ENCODE measurements at regions not wholly inside any gene's neighbourhood (a gene's known extent, or its start where the extent isn't known, plus 50 kb on each side); places are given as distances from the start of the nearest gene placed in this dataset.

DNA sequence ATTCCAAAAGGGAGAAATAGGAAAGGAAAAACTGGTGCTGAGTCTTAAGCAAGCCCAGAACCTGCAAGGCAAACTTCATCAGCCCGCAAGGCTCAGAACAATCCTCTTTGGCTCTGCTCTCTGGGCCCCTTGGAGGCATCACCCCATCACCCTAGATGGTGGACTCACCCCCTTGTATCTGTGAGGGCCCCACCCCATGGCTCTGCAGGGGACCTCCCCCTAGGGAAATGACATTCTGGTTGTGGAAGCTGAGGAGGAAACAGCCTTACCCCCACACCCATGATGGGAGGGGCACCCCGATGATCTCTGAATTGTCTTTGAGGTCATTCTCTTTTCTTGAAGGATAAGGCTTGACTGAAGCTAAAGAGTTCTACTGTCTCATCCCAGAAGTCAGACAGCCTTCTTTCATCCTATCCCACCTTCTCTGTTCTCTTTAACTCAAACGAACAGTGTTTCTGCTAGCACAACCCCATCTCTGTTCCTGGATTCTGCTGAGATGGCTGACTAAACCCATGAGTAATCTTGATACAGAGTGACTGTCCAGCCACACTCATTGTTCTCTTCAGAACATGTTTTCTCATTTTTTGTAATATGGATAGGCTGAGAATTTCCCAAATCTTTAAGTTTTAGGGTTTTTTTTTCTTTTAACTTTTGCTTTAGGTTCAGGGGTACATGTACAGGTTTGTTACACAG is 492.1 kb upstream of the MYT1L start:
- DNase-seq (ENCODE audit: low read depth, low spot score), result no peak
- no peaks in the 10 kb centered on the region for H3K4me1 ChIP-seq (ENCODE audit: control insufficient read depth, insufficient read depth, low read length)
- no peaks in the 10 kb centered on the region for H3K9me3 ChIP-seq (ENCODE audit: control insufficient read depth, insufficient read depth, low read length)
- no peak overlapping the region for H3K4me3 ChIP-seq (ENCODE audit: low read length)
- WGBS (ENCODE audit: insufficient coverage, insufficient read length), result no CpG with 5 or more reads among the region's 3 CpGs
- H3K27ac ChIP-seq (ENCODE audit: low read length), result no peak overlapping the region
- no peaks in the 10 kb centered on the region for H3K27me3 ChIP-seq (ENCODE audit: control insufficient read depth, insufficient read depth, low read length)
- no peaks in the 10 kb centered on the region for H3K36me3 ChIP-seq (ENCODE audit: control insufficient read depth, insufficient read depth, low read length)

DNA sequence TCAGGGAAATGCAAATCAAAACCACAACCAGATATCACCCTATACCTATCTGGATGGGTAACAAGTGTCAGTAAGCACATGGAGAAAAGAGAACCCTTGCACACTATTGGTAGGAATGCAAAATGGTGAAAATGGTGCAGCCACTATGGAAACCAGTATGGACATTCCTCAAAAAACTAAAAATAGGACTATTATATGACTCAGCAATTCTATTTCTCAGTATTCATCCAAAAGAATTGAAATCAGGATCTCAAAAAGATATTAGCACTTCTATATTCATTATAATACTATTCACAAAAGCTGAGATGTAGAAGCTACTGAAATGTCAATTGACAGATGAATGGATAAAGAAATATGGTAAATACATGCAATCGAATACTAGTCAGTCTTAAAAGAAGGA is 491.1 kb upstream of the MYT1L start:
- no peak overlapping the region for H3K27ac ChIP-seq (ENCODE audit: low read length)
- H3K4me1 ChIP-seq (ENCODE audit: control insufficient read depth, insufficient read depth, low read length), result no peaks in the 10 kb centered on the region
- no peaks in the 10 kb centered on the region for H3K27me3 ChIP-seq (ENCODE audit: control insufficient read depth, insufficient read depth, low read length)
- no peak for DNase-seq (ENCODE audit: low read depth, low spot score)
- H3K36me3 ChIP-seq (ENCODE audit: control insufficient read depth, insufficient read depth, low read length), result no peaks in the 10 kb centered on the region
- WGBS (ENCODE audit: insufficient coverage, insufficient read length), result no CpG with 5 or more reads among the region's 1 CpG
- no peak overlapping the region for H3K4me3 ChIP-seq (ENCODE audit: low read length)
- no peaks in the 10 kb centered on the region for H3K9me3 ChIP-seq (ENCODE audit: control insufficient read depth, insufficient read depth, low read length)

GRCh38 chr2:2812648-2813047 is 481.6 kb upstream of the MYT1L start:
- no CpG with 5 or more reads among the region's 2 CpGs for WGBS (ENCODE audit: insufficient coverage, insufficient read length)
- H3K27ac ChIP-seq (ENCODE audit: low read length), result no peak overlapping the region
- no peak overlapping the region for H3K4me3 ChIP-seq (ENCODE audit: low read length)
- no peaks in the 10 kb centered on the region for H3K36me3 ChIP-seq (ENCODE audit: control insufficient read depth, insufficient read depth, low read length)
- H3K4me1 ChIP-seq (ENCODE audit: control insufficient read depth, insufficient read depth, low read length), result no peaks in the 10 kb centered on the region
- DNase-seq (ENCODE audit: low read depth, low spot score), result no peak
- H3K9me3 ChIP-seq (ENCODE audit: control insufficient read depth, insufficient read depth, low read length), result no peaks in the 10 kb centered on the region
- no peaks in the 10 kb centered on the region for H3K27me3 ChIP-seq (ENCODE audit: control insufficient read depth, insufficient read depth, low read length)

DNA sequence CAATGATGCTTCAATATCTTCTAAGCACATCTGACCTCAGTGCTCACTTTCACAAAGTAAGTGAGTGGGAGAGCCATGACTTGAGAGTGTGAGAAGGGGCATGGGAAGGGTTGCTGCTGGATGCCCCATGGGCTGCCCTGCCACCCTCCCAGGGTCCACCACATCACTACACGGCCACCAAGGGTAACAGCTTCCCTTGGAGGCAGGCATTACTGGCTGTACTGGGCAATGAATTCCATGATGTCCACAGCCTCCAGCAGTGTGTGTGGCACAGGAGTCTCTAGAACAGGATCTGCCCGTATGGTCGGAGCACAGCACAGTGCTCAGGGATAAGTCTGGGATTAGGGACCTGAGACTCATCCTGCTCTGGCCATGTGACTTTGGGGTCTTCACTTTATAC is 481.0 kb upstream of the MYT1L start:
- Histone ChIP-seq H3K9me3 (ENCODE audit: control insufficient read depth, insufficient read depth, low read length) (no peaks in the 10 kb centered on the region), H3K4me1 (ENCODE audit: control insufficient read depth, insufficient read depth, low read length) (no peaks in the 10 kb centered on the region), H3K4me3 (ENCODE audit: low read length) (no peak overlapping the region), H3K27ac (ENCODE audit: low read length) (no peak overlapping the region), H3K27me3 (ENCODE audit: control insufficient read depth, insufficient read depth, low read length) (no peaks in the 10 kb centered on the region), H3K36me3 (ENCODE audit: control insufficient read depth, insufficient read depth, low read length) (no peaks in the 10 kb centered on the region)
- WGBS (ENCODE audit: insufficient coverage, insufficient read length), result no CpG with 5 or more reads among the region's 3 CpGs
- no peak for DNase-seq (ENCODE audit: low read depth, low spot score)

GRCh38 chr2:2810504-2810903 is 479.4 kb upstream of the MYT1L start:
- Histone ChIP-seq H3K27ac (ENCODE audit: low read length) (no peak overlapping the region), H3K4me3 (ENCODE audit: low read length) (no peak overlapping the region), H3K27me3 (ENCODE audit: control insufficient read depth, insufficient read depth, low read length) (no peaks in the 10 kb centered on the region), H3K36me3 (ENCODE audit: control insufficient read depth, insufficient read depth, low read length) (no peaks in the 10 kb centered on the region), H3K4me1 (ENCODE audit: control insufficient read depth, insufficient read depth, low read length) (no peaks in the 10 kb centered on the region), H3K9me3 (ENCODE audit: control insufficient read depth, insufficient read depth, low read length) (no peaks in the 10 kb centered on the region)
- no CpG with 5 or more reads among the region's 6 CpGs for whole genome bisulfite sequencing (ENCODE audit: insufficient coverage, insufficient read length)
- no peak for DNase-seq (ENCODE audit: low read depth, low spot score)

- WGBS (ENCODE audit: insufficient coverage, insufficient read length), result no CpG with 5 or more reads among the region's 7 CpGs
- DNase-seq (ENCODE audit: low read depth, low spot score), result no peak
- Histone ChIP-seq H3K36me3 (ENCODE audit: control insufficient read depth, insufficient read depth, low read length) (no peaks in the 10 kb centered on the region; the same call in 1 of the 2 replicates), H3K4me1 (ENCODE audit: control insufficient read depth, insufficient read depth, low read length) (no peaks in the 10 kb centered on the region), H3K4me3 (ENCODE audit: low read length) (no peak overlapping the region), H3K27ac (ENCODE audit: low read length) (no peak overlapping the region), H3K27me3 (ENCODE audit: control insufficient read depth, insufficient read depth, low read length) (no peaks in the 10 kb centered on the region), H3K9me3 (ENCODE audit: control insufficient read depth, insufficient read depth, low read length) (no peaks in the 10 kb centered on the region)
Measured at GRCh38 chr2:2809771-2810170, 478.7 kb upstream of the MYT1L start.

GRCh38 chr2:2808551-2809058 is 477.5 kb upstream of the MYT1L start:
- WGBS (ENCODE audit: insufficient coverage, insufficient read length), result no CpG with 5 or more reads among the region's 7 CpGs
- no peak for DNase-seq (ENCODE audit: low read depth, low spot score)

GRCh38 chr2:2806711-2807110 is 475.6 kb upstream of the MYT1L start:
- Histone ChIP-seq H3K9me3 (ENCODE audit: control insufficient read depth, insufficient read depth, low read length) (no peaks in the 10 kb centered on the region; the same call in 1 of the 2 replicates), H3K27me3 (ENCODE audit: control insufficient read depth, insufficient read depth, low read length) (no peaks in the 10 kb centered on the region), H3K4me1 (ENCODE audit: control insufficient read depth, insufficient read depth, low read length) (no peaks in the 10 kb centered on the region), H3K27ac (ENCODE audit: low read length) (no peak overlapping the region), H3K36me3 (ENCODE audit: control insufficient read depth, insufficient read depth, low read length) (no peaks in the 10 kb centered on the region; the same call in 1 of the 2 replicates), H3K4me3 (ENCODE audit: low read length) (no peak overlapping the region)
- no CpG with 5 or more reads among the region's 7 CpGs for WGBS (ENCODE audit: insufficient coverage, insufficient read length)
- DNase-seq (ENCODE audit: low read depth, low spot score), result no peak

More at GRCh38 chr2:2808551-2809058, 477.5 kb upstream of the MYT1L start:
- Histone ChIP-seq H3K4me1 (ENCODE audit: control insufficient read depth, insufficient read depth, low read length) (no peaks in the 10 kb centered on the region), H3K27ac (ENCODE audit: low read length) (no peak overlapping the region), H3K36me3 (ENCODE audit: control insufficient read depth, insufficient read depth, low read length) (no peaks in the 10 kb centered on the region; the same call in 1 of the 2 replicates), H3K9me3 (ENCODE audit: control insufficient read depth, insufficient read depth, low read length) (no peaks in the 10 kb centered on the region), H3K27me3 (ENCODE audit: control insufficient read depth, insufficient read depth, low read length) (no peaks in the 10 kb centered on the region), H3K4me3 (ENCODE audit: low read length) (no peak overlapping the region)

GRCh38 chr2:2805263-2805662 is 474.2 kb upstream of the MYT1L start:
- no CpG with 5 or more reads among the region's 5 CpGs for WGBS (ENCODE audit: insufficient coverage, insufficient read length)
- no peaks in the 10 kb centered on the region; the same call in 1 of the 2 replicates for H3K36me3 ChIP-seq (ENCODE audit: control insufficient read depth, insufficient read depth, low read length)
- DNase-seq (ENCODE audit: low read depth, low spot score), result no peak
- no peak overlapping the region for H3K27ac ChIP-seq (ENCODE audit: low read length)
- H3K4me3 ChIP-seq (ENCODE audit: low read length), result no peak overlapping the region
- H3K27me3 ChIP-seq (ENCODE audit: control insufficient read depth, insufficient read depth, low read length), result no peaks in the 10 kb centered on the region
- H3K9me3 ChIP-seq (ENCODE audit: control insufficient read depth, insufficient read depth, low read length), result no peaks in the 10 kb centered on the region; the same call in 1 of the 2 replicates
- H3K4me1 ChIP-seq (ENCODE audit: control insufficient read depth, insufficient read depth, low read length), result no peaks in the 10 kb centered on the region

GRCh38 chr2:2804528-2804927 is 473.5 kb upstream of the MYT1L start:
- WGBS (ENCODE audit: insufficient coverage, insufficient read length), result no CpG with 5 or more reads among the region's 15 CpGs
- no peaks in the 10 kb centered on the region; the same call in 1 of the 2 replicates for H3K9me3 ChIP-seq (ENCODE audit: control insufficient read depth, insufficient read depth, low read length)
- no peaks in the 10 kb centered on the region; the same call in 1 of the 2 replicates for H3K36me3 ChIP-seq (ENCODE audit: control insufficient read depth, insufficient read depth, low read length)
- H3K4me1 ChIP-seq (ENCODE audit: control insufficient read depth, insufficient read depth, low read length), result no peaks in the 10 kb centered on the region
- H3K4me3 ChIP-seq (ENCODE audit: low read length), result no peak overlapping the region
- H3K27ac ChIP-seq (ENCODE audit: low read length), result no peak overlapping the region
- no peaks in the 10 kb centered on the region for H3K27me3 ChIP-seq (ENCODE audit: control insufficient read depth, insufficient read depth, low read length)
- no peak for DNase-seq (ENCODE audit: low read depth, low spot score)

DNA sequence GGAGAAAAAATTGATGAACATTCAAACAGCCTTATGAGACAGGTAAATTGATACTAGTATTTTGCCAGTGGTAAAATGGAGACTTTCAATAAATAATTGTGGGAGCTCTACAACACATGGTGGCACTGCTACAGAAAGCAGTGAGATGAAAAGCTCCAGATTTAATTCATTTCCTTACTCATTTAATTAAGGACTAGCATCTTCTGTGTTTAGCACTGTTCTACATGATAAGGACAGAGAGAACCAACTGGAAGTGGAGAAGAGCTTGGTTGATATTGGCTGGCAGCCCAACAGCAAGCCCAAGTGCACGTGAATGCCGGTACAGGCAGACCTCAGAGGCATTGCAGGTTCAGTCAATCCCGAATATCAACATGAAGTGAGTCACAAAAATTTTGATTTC is 470.4 kb upstream of the MYT1L start:
- Histone ChIP-seq H3K9me3 (ENCODE audit: control insufficient read depth, insufficient read depth, low read length) (no peaks in the 10 kb centered on the region; the same call in 1 of the 2 replicates), H3K27ac (ENCODE audit: low read length) (no peak overlapping the region), H3K27me3 (ENCODE audit: control insufficient read depth, insufficient read depth, low read length) (no peaks in the 10 kb centered on the region), H3K4me3 (ENCODE audit: low read length) (no peak overlapping the region), H3K4me1 (ENCODE audit: control insufficient read depth, insufficient read depth, low read length) (no peaks in the 10 kb centered on the region; the same call in 1 of the 2 replicates), H3K36me3 (ENCODE audit: control insufficient read depth, insufficient read depth, low read length) (no peaks in the 10 kb centered on the region; the same call in 1 of the 2 replicates)
- WGBS (ENCODE audit: insufficient coverage, insufficient read length), result no CpG with 5 or more reads among the region's 3 CpGs
- DNase-seq (ENCODE audit: low read depth, low spot score), result no peak

Measured in iPS DF 6.9 (cell line).